LNCaP clone FGC (cell line): ENCODE measurements at regions not wholly inside any gene's neighbourhood (a gene's known extent, or its start where the extent isn't known, plus 50 kb on each side); places are given as distances from the start of the nearest gene placed in this dataset.

Source experiments
- DNase-seq: peaks from one replicate; pipeline ENCODE4 v3.0.0-alpha.2; 2011; ENCODE audit warnings: low read depth
- H3K4me3 ChIP-seq: 2 replicates; pipeline ENCODE4 v1.5.1; 2011; ENCODE audit warnings: mild to moderate bottlenecking, low read depth, low read length, control low read depth
- TF ChIP-seq, protein P1 (sequence below): IDR thresholded peaks from 2 replicates; pipeline ENCODE4 v1.5.1; 2012; ENCODE audit warnings: mild to moderate bottlenecking; ENCODE audit not compliant: control insufficient read depth, insufficient read depth; ENCODE audit errors: extremely low read depth

GRCh38 chr6:55977959-55978665 lies 102.7 kb upstream of the BMP5 start:
- DNase-seq = no peak
- TF ChIP-seq, protein P1, sequence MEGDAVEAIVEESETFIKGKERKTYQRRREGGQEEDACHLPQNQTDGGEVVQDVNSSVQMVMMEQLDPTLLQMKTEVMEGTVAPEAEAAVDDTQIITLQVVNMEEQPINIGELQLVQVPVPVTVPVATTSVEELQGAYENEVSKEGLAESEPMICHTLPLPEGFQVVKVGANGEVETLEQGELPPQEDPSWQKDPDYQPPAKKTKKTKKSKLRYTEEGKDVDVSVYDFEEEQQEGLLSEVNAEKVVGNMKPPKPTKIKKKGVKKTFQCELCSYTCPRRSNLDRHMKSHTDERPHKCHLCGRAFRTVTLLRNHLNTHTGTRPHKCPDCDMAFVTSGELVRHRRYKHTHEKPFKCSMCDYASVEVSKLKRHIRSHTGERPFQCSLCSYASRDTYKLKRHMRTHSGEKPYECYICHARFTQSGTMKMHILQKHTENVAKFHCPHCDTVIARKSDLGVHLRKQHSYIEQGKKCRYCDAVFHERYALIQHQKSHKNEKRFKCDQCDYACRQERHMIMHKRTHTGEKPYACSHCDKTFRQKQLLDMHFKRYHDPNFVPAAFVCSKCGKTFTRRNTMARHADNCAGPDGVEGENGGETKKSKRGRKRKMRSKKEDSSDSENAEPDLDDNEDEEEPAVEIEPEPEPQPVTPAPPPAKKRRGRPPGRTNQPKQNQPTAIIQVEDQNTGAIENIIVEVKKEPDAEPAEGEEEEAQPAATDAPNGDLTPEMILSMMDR = no peak
- H3K4me3 ChIP-seq = no peak overlapping the region

DNA sequence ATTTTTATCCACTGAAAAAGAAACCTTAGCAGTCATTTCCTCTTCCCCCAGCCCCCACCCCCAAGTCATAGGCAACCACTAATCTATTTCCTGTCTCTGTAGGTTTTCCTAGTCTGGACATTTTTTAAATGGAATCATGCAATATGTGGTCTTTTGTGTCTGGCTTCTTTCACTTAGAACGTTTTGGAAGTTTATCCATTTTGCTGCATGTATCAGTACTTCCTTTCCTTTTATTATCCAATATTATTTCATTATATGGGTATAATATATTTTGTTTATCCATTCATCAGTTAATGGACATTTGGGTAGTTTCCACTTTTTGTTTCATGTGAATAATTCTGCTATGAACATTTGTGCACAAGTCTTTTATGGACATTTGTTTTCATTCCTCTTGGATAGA lies 99.3 kb upstream of the BMP5 start:
- DNase-seq = no peak
- TF ChIP-seq, protein P1 = no peak
- no peak overlapping the region for H3K4me3 ChIP-seq

DNA sequence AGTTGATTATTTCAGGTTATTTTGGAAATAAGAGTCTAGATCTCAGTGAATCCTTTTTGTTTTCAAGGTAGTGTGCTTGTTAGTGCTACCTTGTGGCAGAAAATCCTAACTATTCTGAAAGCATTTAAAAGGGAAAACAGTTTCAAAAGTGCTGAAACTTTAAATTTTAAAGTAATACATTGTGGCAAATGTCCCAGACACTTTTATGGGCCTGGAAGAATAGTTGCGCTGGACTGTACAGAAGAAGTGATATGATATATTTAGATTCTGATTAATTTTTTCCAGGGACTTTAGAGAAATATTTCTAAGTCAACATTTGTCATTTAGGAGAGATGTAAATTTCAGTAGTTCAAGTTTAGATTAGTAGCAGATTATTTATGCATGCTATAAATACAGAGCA lies 96.7 kb upstream of the BMP5 start:
- H3K4me3 ChIP-seq = no peak overlapping the region
- TF ChIP-seq, protein P1 = no peak
- no peak for DNase-seq

- no peak overlapping the region for H3K4me3 ChIP-seq
- no peak for DNase-seq
- TF ChIP-seq, protein P1 = no peak
Measured at GRCh38 chr6:55969526-55969925, 94.1 kb upstream of the BMP5 start.

- no peak overlapping the region for H3K4me3 ChIP-seq
- TF ChIP-seq, protein P1 = no peak
- no peak for DNase-seq
Measured at GRCh38 chr6:55968926-55969325, 93.5 kb upstream of the BMP5 start.

DNA sequence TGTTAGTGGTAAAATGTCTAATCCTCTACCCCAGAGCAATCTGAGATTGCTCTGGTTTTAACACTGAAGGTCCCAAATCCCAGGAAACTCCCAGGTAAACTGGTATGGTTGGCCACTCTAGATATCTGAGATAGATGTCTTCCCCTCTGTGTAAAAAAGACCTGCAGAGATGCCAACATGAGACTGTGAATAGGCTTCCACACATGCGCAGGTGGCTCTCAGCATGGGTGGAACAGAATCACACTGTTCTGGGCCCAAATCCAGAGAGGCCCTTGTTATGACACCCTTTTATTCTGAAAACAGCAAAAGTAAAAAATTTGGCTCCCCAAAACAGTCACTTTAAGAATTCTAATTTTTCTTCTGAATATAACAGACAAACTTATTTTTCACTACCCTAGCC lies 88.7 kb upstream of the BMP5 start:
- TF ChIP-seq, protein P1 = no peak
- no peak overlapping the region for H3K4me3 ChIP-seq
- no peak for DNase-seq

DNA sequence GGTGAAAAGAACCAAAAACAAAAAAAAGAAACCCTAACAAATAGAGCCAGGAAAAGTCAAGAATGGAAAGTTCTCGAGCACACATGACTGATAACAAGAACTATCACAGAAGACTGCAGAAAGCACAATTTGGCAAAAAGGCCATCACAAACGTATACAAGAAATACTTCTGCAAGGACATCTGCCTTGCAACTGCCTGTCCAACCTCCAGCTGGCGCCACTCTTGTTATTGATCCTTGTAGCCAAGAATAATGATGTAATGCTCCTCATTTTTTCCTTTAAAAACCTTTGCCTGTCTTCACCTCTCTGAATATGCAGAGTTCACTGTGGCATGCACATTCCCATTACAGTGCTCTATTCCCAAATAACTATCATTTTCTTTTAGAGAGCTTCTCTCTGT lies 87.9 kb upstream of the BMP5 start:
- TF ChIP-seq, protein P1 = no peak
- no peak overlapping the region for H3K4me3 ChIP-seq
- no peak for DNase-seq
